GM23338 (cell line): ENCODE measurements at regions not wholly inside any gene's neighbourhood (a gene's known extent, or its start where the extent isn't known, plus 50 kb on each side); places are given as distances from the start of the nearest gene placed in this dataset.

Experiments
- ATAC-seq: fragments of 200-7000 bp; cut with Tn5 transposase; 3 replicates; pipeline ENCODE4 v1.9.1; 2020
- DNase-seq: peaks from one replicate; pipeline ENCODE4 v3.0.0-alpha.2; 2015; ENCODE audit warnings: low spot score
- H2AFZ ChIP-seq: fragments of 200-600 bp; sonication (generic); 2 replicates; pipeline ENCODE4 v1.8.0; 2016; ENCODE audit warnings: antibody characterized with exemption, mild to moderate bottlenecking, moderate library complexity
- H3F3A ChIP-seq: fragments of 200-600 bp; sonication (generic); replicated peaks from 2 replicates; pipeline ENCODE4 v1.8.0; 2017; ENCODE audit warnings: antibody characterized with exemption, mixed run types, low read depth
- H3K27ac ChIP-seq: fragments of 200-600 bp; sonication (generic); 2 replicates; pipeline ENCODE4 v1.6.1; 2016; ENCODE audit warnings: low read depth
- H3K27me3 ChIP-seq: fragments of 200-600 bp; sonication (generic); 2 replicates; pipeline ENCODE4 v1.8.0; 2016; ENCODE audit warnings: mild to moderate bottlenecking, mixed run types, moderate library complexity; ENCODE audit not compliant: insufficient read depth
- H3K36me3 ChIP-seq: fragments of 200-600 bp; sonication (generic); 2 replicates; pipeline ENCODE4 v1.8.0; 2016; ENCODE audit warnings: mild to moderate bottlenecking; ENCODE audit not compliant: insufficient read depth
- H3K4me1 ChIP-seq: fragments of 200-600 bp; sonication (generic); 2 replicates; pipeline ENCODE4 v1.8.0; 2016; ENCODE audit warnings: mild to moderate bottlenecking, moderate library complexity; ENCODE audit not compliant: insufficient read depth
- H3K4me2 ChIP-seq: fragments of 200-600 bp; sonication (generic); 2 replicates; pipeline ENCODE4 v1.7.1; 2017; ENCODE audit warnings: mixed run types
- H3K4me3 ChIP-seq: fragments of 200-600 bp; sonication (generic); 2 replicates; pipeline ENCODE4 v1.6.1; 2016; ENCODE audit warnings: mixed run types
- H3K79me2 ChIP-seq: fragments of 200-600 bp; sonication (generic); replicated peaks from 2 replicates; pipeline ENCODE4 v1.8.0; 2017; ENCODE audit warnings: mild to moderate bottlenecking; ENCODE audit not compliant: insufficient read depth
- H3K9me2 ChIP-seq: fragments of 200-600 bp; sonication (generic); 2 replicates; pipeline ENCODE4 v1.8.0; 2017; ENCODE audit not compliant: insufficient read depth
- H4K20me1 ChIP-seq: fragments of 200-600 bp; sonication (generic); replicated peaks from 2 replicates; pipeline ENCODE4 v1.8.0; 2017; ENCODE audit warnings: mild to moderate bottlenecking; ENCODE audit not compliant: insufficient read depth
- H3K27ac Mint-ChIP-seq: 2 replicates; pipeline ENCODE4 v1.8.0; 2020; ENCODE audit warnings: inconsistent platforms, mild to moderate bottlenecking, moderate library complexity, mixed read lengths
- H3K27me3 Mint-ChIP-seq: 3 replicates; pipeline ENCODE4 v1.8.0; 2022; ENCODE audit warnings: low read depth, mild to moderate bottlenecking, moderate library complexity, mixed read lengths, inconsistent platforms; ENCODE audit not compliant: insufficient read depth, poor library complexity
- H3K36me3 Mint-ChIP-seq: 3 replicates; pipeline ENCODE4 v1.8.0; 2021; ENCODE audit warnings: low read depth, mild to moderate bottlenecking, inconsistent platforms, moderate library complexity, mixed read lengths
- H3K4me1 Mint-ChIP-seq: 3 replicates; pipeline ENCODE4 v1.8.0; 2020; ENCODE audit warnings: mild to moderate bottlenecking, inconsistent platforms, mixed read lengths
- H3K4me3 Mint-ChIP-seq: 3 replicates; pipeline ENCODE4 v1.8.0; 2021; ENCODE audit warnings: moderate library complexity, mild to moderate bottlenecking, inconsistent platforms, mixed read lengths
- H3K9me3 Mint-ChIP-seq: 3 replicates; pipeline ENCODE4 v1.8.0; 2020; ENCODE audit warnings: moderate library complexity, mild to moderate bottlenecking, inconsistent platforms, mixed read lengths
- CREB1 ChIP-seq: fragments of 250-450 bp; sonication (Bioruptor Pico); IDR thresholded peaks from 2 replicates; pipeline ENCODE4 v1.5.0; 2020; ENCODE audit warnings: low read depth, mild to moderate bottlenecking, moderate library complexity
- CTCF ChIP-seq, 2 experiments: fragments of 200-600 bp in 1 of 2; sonication (generic) in 1 of 2; conservative IDR thresholded peaks; 2 replicates each; pipeline versions ENCODE4 v1.5.1 to v1.6.1; 2016 to 2017; ENCODE audit warnings: antibody characterized with exemption in 2 of 2, low read depth in 2 of 2, mild to moderate bottlenecking in 2 of 2, moderate library complexity in 1 of 2
- EZH2 ChIP-seq: fragments of 200-600 bp; sonication (generic); IDR thresholded peaks from one replicate; pipeline ENCODE4 v1.8.0; 2017; ENCODE audit warnings: antibody characterized with exemption, mild to moderate bottlenecking, low read depth; ENCODE audit not compliant: unreplicated experiment
- EZH2phosphoT487 ChIP-seq: fragments of 200-600 bp; sonication (generic); IDR thresholded peaks from one replicate; pipeline ENCODE4 v1.8.1; 2018; ENCODE audit warnings: antibody characterized with exemption; ENCODE audit not compliant: unreplicated experiment
- JUNB ChIP-seq: IDR thresholded peaks from one replicate; pipeline ENCODE4 v1.6.1; 2016; ENCODE audit warnings: antibody characterized with exemption; ENCODE audit not compliant: unreplicated experiment
- NANOG ChIP-seq: IDR thresholded peaks from 2 replicates; pipeline ENCODE4 v1.6.1; 2016; ENCODE audit warnings: antibody characterized with exemption, borderline replicate concordance
- POLR2AphosphoS5 ChIP-seq: IDR thresholded peaks from 2 replicates; pipeline ENCODE4 v1.6.1; 2016; ENCODE audit warnings: antibody characterized with exemption, low read depth
- REST ChIP-seq: IDR thresholded peaks from one replicate; pipeline ENCODE4 v1.6.1; 2018; ENCODE audit warnings: antibody characterized with exemption; ENCODE audit not compliant: unreplicated experiment
- STAT1 ChIP-seq: IDR thresholded peaks from one replicate; pipeline ENCODE4 v1.6.1; 2016; ENCODE audit warnings: antibody characterized with exemption; ENCODE audit not compliant: unreplicated experiment
- ZNF114 ChIP-seq: fragments of 250-450 bp; sonication (Bioruptor Pico); IDR thresholded peaks from 2 replicates; pipeline ENCODE4 v1.5.0; 2020; ENCODE audit warnings: mild to moderate bottlenecking, moderate library complexity
- ZNF331 ChIP-seq: fragments of 250-450 bp; sonication (Bioruptor Pico); IDR thresholded peaks from 2 replicates; pipeline ENCODE4 v1.5.0; 2020; ENCODE audit warnings: low read depth, mild to moderate bottlenecking, moderate library complexity
- TF ChIP-seq, protein P1 (sequence below): IDR thresholded peaks from 2 replicates; pipeline ENCODE4 v1.6.1; 2016; ENCODE audit warnings: antibody characterized with exemption
- TF ChIP-seq, protein P2 (sequence below): fragments of 250-450 bp; sonication (Bioruptor Pico); IDR thresholded peaks from 2 replicates; pipeline ENCODE4 v1.5.0; 2020; ENCODE audit warnings: mild to moderate bottlenecking, moderate library complexity

- Histone ChIP-seq H4K20me1 (no peaks in the 10 kb centered on the region), H2AFZ (no peak overlapping the region), H3K4me1 (no peaks in the 10 kb centered on the region), H3K27ac (no peak overlapping the region), H3K27me3 (no peaks in the 10 kb centered on the region), H3K79me2 (no peaks in the 10 kb centered on the region), H3F3A (no peaks in the 10 kb centered on the region), H3K9me2 (no peaks in the 10 kb centered on the region), H3K36me3 (no peaks in the 10 kb centered on the region), H3K4me2 (no peak overlapping the region), H3K4me3 (no peak overlapping the region)
- H3K27me3 Mint-ChIP-seq: no peaks in the 10 kb centered on the region
- no peak for TF ChIP-seq POLR2AphosphoS5
- TF ChIP-seq STAT1: no peak
- no peak for TF ChIP-seq REST
- no peak for TF ChIP-seq EZH2phosphoT487
- no peak for TF ChIP-seq CREB1 (CRISPR knock-in tag)
- no peak for TF ChIP-seq ZNF331 (CRISPR knock-in tag)
- TF ChIP-seq EZH2: no peak
- no peak for TF ChIP-seq NANOG
- TF ChIP-seq ZNF114: no peak
- TF ChIP-seq, protein P1, sequence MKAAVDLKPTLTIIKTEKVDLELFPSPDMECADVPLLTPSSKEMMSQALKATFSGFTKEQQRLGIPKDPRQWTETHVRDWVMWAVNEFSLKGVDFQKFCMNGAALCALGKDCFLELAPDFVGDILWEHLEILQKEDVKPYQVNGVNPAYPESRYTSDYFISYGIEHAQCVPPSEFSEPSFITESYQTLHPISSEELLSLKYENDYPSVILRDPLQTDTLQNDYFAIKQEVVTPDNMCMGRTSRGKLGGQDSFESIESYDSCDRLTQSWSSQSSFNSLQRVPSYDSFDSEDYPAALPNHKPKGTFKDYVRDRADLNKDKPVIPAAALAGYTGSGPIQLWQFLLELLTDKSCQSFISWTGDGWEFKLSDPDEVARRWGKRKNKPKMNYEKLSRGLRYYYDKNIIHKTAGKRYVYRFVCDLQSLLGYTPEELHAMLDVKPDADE: no peak
- no peak for TF ChIP-seq CTCF (conservative IDR thresholded peaks at IDR 0.05; ENCODE audit: low read depth in 2 of 2)
- TF ChIP-seq, protein P2, sequence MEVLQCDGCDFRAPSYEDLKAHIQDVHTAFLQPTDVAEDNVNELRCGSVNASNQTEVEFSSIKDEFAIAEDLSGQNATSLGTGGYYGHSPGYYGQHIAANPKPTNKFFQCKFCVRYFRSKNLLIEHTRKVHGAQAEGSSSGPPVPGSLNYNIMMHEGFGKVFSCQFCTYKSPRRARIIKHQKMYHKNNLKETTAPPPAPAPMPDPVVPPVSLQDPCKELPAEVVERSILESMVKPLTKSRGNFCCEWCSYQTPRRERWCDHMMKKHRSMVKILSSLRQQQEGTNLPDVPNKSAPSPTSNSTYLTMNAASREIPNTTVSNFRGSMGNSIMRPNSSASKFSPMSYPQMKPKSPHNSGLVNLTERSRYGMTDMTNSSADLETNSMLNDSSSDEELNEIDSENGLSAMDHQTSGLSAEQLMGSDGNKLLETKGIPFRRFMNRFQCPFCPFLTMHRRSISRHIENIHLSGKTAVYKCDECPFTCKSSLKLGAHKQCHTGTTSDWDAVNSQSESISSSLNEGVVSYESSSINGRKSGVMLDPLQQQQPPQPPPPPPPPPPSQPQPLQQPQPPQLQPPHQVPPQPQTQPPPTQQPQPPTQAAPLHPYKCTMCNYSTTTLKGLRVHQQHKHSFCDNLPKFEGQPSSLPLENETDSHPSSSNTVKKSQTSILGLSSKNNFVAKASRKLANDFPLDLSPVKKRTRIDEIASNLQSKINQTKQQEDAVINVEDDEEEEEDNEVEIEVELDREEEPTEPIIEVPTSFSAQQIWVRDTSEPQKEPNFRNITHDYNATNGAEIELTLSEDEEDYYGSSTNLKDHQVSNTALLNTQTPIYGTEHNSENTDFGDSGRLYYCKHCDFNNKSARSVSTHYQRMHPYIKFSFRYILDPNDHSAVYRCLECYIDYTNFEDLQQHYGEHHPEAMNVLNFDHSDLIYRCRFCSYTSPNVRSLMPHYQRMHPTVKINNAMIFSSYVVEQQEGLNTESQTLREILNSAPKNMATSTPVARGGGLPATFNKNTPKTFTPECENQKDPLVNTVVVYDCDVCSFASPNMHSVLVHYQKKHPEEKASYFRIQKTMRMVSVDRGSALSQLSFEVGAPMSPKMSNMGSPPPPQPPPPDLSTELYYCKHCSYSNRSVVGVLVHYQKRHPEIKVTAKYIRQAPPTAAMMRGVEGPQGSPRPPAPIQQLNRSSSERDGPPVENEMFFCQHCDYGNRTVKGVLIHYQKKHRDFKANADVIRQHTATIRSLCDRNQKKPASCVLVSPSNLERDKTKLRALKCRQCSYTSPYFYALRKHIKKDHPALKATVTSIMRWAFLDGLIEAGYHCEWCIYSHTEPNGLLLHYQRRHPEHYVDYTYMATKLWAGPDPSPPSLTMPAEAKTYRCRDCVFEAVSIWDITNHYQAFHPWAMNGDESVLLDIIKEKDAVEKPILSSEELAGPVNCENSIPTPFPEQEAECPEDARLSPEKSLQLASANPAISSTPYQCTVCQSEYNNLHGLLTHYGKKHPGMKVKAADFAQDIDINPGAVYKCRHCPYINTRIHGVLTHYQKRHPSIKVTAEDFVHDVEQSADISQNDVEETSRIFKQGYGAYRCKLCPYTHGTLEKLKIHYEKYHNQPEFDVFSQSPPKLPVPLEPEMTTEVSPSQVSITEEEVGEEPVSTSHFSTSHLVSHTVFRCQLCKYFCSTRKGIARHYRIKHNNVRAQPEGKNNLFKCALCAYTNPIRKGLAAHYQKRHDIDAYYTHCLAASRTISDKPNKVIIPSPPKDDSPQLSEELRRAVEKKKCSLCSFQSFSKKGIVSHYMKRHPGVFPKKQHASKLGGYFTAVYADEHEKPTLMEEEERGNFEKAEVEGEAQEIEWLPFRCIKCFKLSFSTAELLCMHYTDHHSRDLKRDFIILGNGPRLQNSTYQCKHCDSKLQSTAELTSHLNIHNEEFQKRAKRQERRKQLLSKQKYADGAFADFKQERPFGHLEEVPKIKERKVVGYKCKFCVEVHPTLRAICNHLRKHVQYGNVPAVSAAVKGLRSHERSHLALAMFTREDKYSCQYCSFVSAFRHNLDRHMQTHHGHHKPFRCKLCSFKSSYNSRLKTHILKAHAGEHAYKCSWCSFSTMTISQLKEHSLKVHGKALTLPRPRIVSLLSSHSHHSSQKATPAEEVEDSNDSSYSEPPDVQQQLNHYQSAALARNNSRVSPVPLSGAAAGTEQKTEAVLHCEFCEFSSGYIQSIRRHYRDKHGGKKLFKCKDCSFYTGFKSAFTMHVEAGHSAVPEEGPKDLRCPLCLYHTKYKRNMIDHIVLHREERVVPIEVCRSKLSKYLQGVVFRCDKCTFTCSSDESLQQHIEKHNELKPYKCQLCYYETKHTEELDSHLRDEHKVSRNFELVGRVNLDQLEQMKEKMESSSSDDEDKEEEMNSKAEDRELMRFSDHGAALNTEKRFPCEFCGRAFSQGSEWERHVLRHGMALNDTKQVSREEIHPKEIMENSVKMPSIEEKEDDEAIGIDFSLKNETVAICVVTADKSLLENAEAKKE (CRISPR knock-in tag): no peak
- TF ChIP-seq JUNB: no peak
- H3K9me3 Mint-ChIP-seq: no peaks in the 10 kb centered on the region; the same call in 2 of the 3 replicates
- no peak overlapping the region for H3K4me3 Mint-ChIP-seq
- no peak overlapping the region for H3K27ac Mint-ChIP-seq
- H3K36me3 Mint-ChIP-seq: no peaks in the 10 kb centered on the region
- ATAC-seq: no peak
- H3K4me1 Mint-ChIP-seq: peaks cover 5% of the 10 kb centered on the region; the same call in 1 of the 3 replicates
- no peak for DNase-seq
Measured at GRCh38 chr6:130527173-130527572, 161.4 kb downstream of the TMEM200A start.
